ENCODE measurements at regions not wholly inside any gene's neighbourhood (a gene's known extent, or its start where the extent isn't known, plus 50 kb on each side); places are given as distances from the start of the nearest gene placed in this dataset.
"Not testable (repeated sequence)": the region's sequence is repeated elsewhere in the genome, so short reads cannot be mapped to it uniquely, and the experiment has no call there.

DNA sequence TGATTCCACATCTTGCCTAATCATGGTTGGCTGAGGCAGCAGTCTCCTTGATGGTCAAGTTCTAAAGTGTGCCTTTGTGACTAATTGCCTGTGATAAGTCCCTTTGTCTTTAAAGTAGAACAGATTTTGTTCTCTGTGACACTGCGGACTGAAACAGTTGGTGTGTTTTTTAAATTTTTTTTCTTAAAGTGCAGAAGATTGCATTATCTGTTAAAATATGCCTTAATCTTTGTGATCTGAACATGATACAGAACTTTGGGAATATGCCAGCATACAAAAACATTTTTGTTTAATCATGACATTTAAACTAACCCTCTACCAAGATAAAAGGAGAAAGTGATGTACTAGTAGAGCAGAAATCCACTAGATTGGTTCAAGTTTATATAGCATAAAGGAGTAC lies 1260.6 kb upstream of the ADGRL2 start:
- no peak overlapping the region for H3K4me3 ChIP-seq (ENCODE audit: low read depth, low read length)
- ChIA-PET POLR2A (no interaction called here), CTCF (no interaction called here)
- H3K9me3 ChIP-seq = no peaks in the 10 kb centered on the region
- TF ChIP-seq, protein P1, sequence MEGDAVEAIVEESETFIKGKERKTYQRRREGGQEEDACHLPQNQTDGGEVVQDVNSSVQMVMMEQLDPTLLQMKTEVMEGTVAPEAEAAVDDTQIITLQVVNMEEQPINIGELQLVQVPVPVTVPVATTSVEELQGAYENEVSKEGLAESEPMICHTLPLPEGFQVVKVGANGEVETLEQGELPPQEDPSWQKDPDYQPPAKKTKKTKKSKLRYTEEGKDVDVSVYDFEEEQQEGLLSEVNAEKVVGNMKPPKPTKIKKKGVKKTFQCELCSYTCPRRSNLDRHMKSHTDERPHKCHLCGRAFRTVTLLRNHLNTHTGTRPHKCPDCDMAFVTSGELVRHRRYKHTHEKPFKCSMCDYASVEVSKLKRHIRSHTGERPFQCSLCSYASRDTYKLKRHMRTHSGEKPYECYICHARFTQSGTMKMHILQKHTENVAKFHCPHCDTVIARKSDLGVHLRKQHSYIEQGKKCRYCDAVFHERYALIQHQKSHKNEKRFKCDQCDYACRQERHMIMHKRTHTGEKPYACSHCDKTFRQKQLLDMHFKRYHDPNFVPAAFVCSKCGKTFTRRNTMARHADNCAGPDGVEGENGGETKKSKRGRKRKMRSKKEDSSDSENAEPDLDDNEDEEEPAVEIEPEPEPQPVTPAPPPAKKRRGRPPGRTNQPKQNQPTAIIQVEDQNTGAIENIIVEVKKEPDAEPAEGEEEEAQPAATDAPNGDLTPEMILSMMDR (IDR thresholded peaks at IDR 0.05; ENCODE audit: insufficient read depth in 1 of 2, low read depth in 1 of 2, low read length in 1 of 2, severe bottlenecking in 1 of 2, unreplicated experiment in 1 of 2) = no peak
- no peaks in the 10 kb centered on the region for H3K36me3 ChIP-seq (ENCODE audit: control insufficient read depth, insufficient read depth, low read length)
- H3K4me1 ChIP-seq = no peaks in the 10 kb centered on the region
- Mint-ChIP-seq H3K4me1 (ENCODE audit: low read depth, unreplicated experiment) (peaks cover 5% of the 10 kb centered on the region), H3K4me3 (ENCODE audit: unreplicated experiment) (no peak overlapping the region), H3K9me3 (ENCODE audit: unreplicated experiment) (no peaks in the 10 kb centered on the region), H3K27me3 (ENCODE audit: insufficient read depth, unreplicated experiment) (no peaks in the 10 kb centered on the region), H3K27ac (ENCODE audit: unreplicated experiment) (no peak overlapping the region), H3K36me3 (ENCODE audit: insufficient read depth, unreplicated experiment) (no peaks in the 10 kb centered on the region)
- no peak for DNase-seq
- intact Hi-C loops (cut with micrococcal nuclease; ENCODE audit: unreplicated experiment) = no loop called here
- no peaks in the 10 kb centered on the region for H3K27me3 ChIP-seq (replicated peaks; ENCODE audit: control insufficient read depth, insufficient read depth, low read length)
- no TSS peak for BruUV-seq (replicated peaks)

DNA sequence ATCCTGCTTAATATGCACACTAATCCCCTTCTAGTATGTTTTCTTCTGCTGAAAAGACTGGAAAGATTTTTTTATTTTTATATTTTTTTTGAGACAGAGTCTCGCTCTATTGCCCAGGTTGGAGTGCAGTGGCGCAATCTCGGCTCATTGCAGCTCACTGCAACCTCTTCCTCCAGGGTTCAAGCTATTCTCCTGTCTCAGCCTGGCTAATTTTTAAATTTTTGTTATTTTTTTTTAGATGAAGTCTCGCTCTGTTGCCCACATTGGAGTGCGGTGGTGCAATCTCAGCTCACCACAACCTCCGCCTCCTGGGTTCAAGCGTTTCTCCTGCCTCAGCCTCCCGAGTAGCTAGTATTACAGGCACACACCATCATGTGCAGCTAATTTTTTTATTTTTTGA lies 1261.4 kb upstream of the ADGRL2 start:
- BruUV-seq (replicated peaks); H3K4me3 Mint-ChIP-seq (ENCODE audit: unreplicated experiment): not testable (repeated sequence)

DNA sequence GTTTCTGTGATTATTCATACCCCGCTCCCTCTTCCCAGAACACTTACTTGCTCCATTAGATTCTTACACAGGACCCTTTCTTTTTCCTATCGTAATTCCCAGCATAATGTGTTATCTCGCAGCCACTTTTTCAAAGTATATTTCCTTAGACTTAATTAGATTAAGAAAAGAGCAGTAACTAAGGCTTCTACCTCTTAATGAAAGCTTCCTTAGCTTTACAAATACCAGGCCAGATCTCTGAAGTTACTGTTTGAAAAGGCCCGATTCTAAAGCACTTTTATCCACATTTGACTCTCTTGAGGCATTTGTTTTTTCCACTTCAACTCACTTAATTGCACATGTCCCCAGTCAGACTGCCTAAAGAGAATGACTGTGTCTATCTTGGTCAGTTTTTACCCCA lies 1264.3 kb upstream of the ADGRL2 start:
- no peaks in the 10 kb centered on the region for H3K27me3 Mint-ChIP-seq (ENCODE audit: insufficient read depth, unreplicated experiment)
- ChIA-PET CTCF (no interaction called here), POLR2A (no interaction called here)
- H3K36me3 ChIP-seq (ENCODE audit: control insufficient read depth, insufficient read depth, low read length) = no peaks in the 10 kb centered on the region
- no peaks in the 10 kb centered on the region for H3K9me3 ChIP-seq
- TF ChIP-seq, protein P1 (IDR thresholded peaks at IDR 0.05; ENCODE audit: insufficient read depth in 1 of 2, low read depth in 1 of 2, low read length in 1 of 2, severe bottlenecking in 1 of 2, unreplicated experiment in 1 of 2) = no peak
- no peak for DNase-seq
- no peaks in the 10 kb centered on the region for H3K4me1 ChIP-seq
- H3K4me3 Mint-ChIP-seq (ENCODE audit: unreplicated experiment) = no peak overlapping the region
- H3K9me3 Mint-ChIP-seq (ENCODE audit: unreplicated experiment) = no peaks in the 10 kb centered on the region
- no peaks in the 10 kb centered on the region for H3K27me3 ChIP-seq (replicated peaks; ENCODE audit: control insufficient read depth, insufficient read depth, low read length)
- H3K4me3 ChIP-seq (ENCODE audit: low read depth, low read length) = no peak overlapping the region
- no TSS peak for BruUV-seq (replicated peaks)
- no peak overlapping the region for H3K27ac Mint-ChIP-seq (ENCODE audit: unreplicated experiment)
- H3K4me1 Mint-ChIP-seq (ENCODE audit: low read depth, unreplicated experiment) = peaks cover 7% of the 10 kb centered on the region
- intact Hi-C loops (cut with micrococcal nuclease; ENCODE audit: unreplicated experiment) = no loop called here
- H3K36me3 Mint-ChIP-seq (ENCODE audit: insufficient read depth, unreplicated experiment) = no peaks in the 10 kb centered on the region

More for the DNA sequence above, 1261.4 kb upstream of the ADGRL2 start:
- H3K36me3 ChIP-seq (ENCODE audit: control insufficient read depth, insufficient read depth, low read length); H3K4me1 ChIP-seq; H3K4me3 ChIP-seq (ENCODE audit: low read depth, low read length); CTCF ChIA-PET; H3K27ac Mint-ChIP-seq (ENCODE audit: unreplicated experiment); H3K27me3 Mint-ChIP-seq (ENCODE audit: insufficient read depth, unreplicated experiment); POLR2A ChIA-PET; intact Hi-C loops (cut with micrococcal nuclease; ENCODE audit: unreplicated experiment); DNase-seq; H3K36me3 Mint-ChIP-seq (ENCODE audit: insufficient read depth, unreplicated experiment); H3K27me3 ChIP-seq (replicated peaks; ENCODE audit: control insufficient read depth, insufficient read depth, low read length); H3K9me3 Mint-ChIP-seq (ENCODE audit: unreplicated experiment); H3K9me3 ChIP-seq; H3K4me1 Mint-ChIP-seq (ENCODE audit: low read depth, unreplicated experiment): not testable (repeated sequence)

DNA sequence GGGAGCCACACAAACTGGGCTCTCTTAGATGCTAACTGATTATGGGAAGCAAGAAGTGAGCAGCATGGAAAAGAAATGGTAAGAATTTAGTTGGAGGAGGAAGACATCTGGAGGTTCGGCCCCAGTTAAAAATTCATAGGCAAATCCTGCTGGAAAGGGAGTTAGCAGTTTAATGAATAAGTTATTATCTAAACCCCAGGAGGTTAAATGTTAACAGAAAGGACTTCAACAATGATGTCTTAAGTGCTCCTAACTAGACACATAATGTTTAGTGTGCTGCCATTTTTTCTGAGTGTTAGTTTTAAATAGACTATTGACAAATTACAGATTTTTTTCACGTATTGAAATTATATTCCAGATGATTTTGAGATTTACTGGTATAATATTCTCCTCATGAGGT lies 1265.3 kb upstream of the ADGRL2 start:
- Histone ChIP-seq H3K27me3 (replicated peaks; ENCODE audit: control insufficient read depth, insufficient read depth, low read length) (no peaks in the 10 kb centered on the region), H3K9me3 (no peaks in the 10 kb centered on the region), H3K36me3 (ENCODE audit: control insufficient read depth, insufficient read depth, low read length) (no peaks in the 10 kb centered on the region), H3K4me1 (no peaks in the 10 kb centered on the region), H3K4me3 (ENCODE audit: low read depth, low read length) (no peak overlapping the region)
- TF ChIP-seq, protein P1 (IDR thresholded peaks at IDR 0.05; ENCODE audit: insufficient read depth in 1 of 2, low read depth in 1 of 2, low read length in 1 of 2, severe bottlenecking in 1 of 2, unreplicated experiment in 1 of 2) = no peak
- Mint-ChIP-seq H3K27ac (ENCODE audit: unreplicated experiment) (no peak overlapping the region), H3K36me3 (ENCODE audit: insufficient read depth, unreplicated experiment) (no peaks in the 10 kb centered on the region), H3K9me3 (ENCODE audit: unreplicated experiment) (no peaks in the 10 kb centered on the region), H3K4me3 (ENCODE audit: unreplicated experiment) (no peak overlapping the region), H3K4me1 (ENCODE audit: low read depth, unreplicated experiment) (peaks cover 7% of the 10 kb centered on the region), H3K27me3 (ENCODE audit: insufficient read depth, unreplicated experiment) (no peaks in the 10 kb centered on the region)
- no TSS peak for BruUV-seq (replicated peaks)
- POLR2A ChIA-PET = no interaction called here
- no peak for DNase-seq
- intact Hi-C loops (cut with micrococcal nuclease; ENCODE audit: unreplicated experiment) = no loop called here
- CTCF ChIA-PET = no interaction called here

All from Caco-2 (cell line).